ENCODE measurements at regions not wholly inside any gene's neighbourhood (a gene's known extent, or its start where the extent isn't known, plus 50 kb on each side); places are given as distances from the start of the nearest gene placed in this dataset.

GRCh38 chr5:145704724-145705123 is 130.4 kb downstream of the PRELID2 start:
- H3K4me3 Mint-ChIP-seq, result no peak overlapping the region
- Histone ChIP-seq H3K36me3 (ENCODE audit: insufficient read depth) (no peaks in the 10 kb centered on the region), H3K27ac (ENCODE audit: low read depth) (no peak overlapping the region), H3K4me2 (no peak overlapping the region), H4K20me1 (replicated peaks; ENCODE audit: insufficient read depth) (no peaks in the 10 kb centered on the region; the same call in 1 of the 2 replicates), H3K27me3 (ENCODE audit: insufficient read depth) (no peaks in the 10 kb centered on the region), H3K4me3 (no peak overlapping the region), H3K79me2 (replicated peaks; ENCODE audit: insufficient read depth) (no peaks in the 10 kb centered on the region), H3K9me2 (ENCODE audit: insufficient read depth) (no peaks in the 10 kb centered on the region), H3F3A (replicated peaks; ENCODE audit: low read depth) (no peaks in the 10 kb centered on the region), H3K4me1 (ENCODE audit: insufficient read depth) (no peaks in the 10 kb centered on the region), H2AFZ (no peak overlapping the region)
- H3K9me3 Mint-ChIP-seq, result no peaks in the 10 kb centered on the region
- ATAC-seq (no peak), DNase-seq (ENCODE audit: low spot score) (no peak)
- TF ChIP-seq STAT1 (IDR thresholded peaks at IDR 0.05; ENCODE audit: unreplicated experiment), result no peak
- no peak for TF ChIP-seq EZH2 (IDR thresholded peaks at IDR 0.05; ENCODE audit: low read depth, unreplicated experiment)
- no peak for TF ChIP-seq ZNF114 (CRISPR knock-in tag; IDR thresholded peaks at IDR 0.05)
- TF ChIP-seq CTCF (conservative IDR thresholded peaks at IDR 0.05; ENCODE audit: low read depth in 2 of 2), result no peak
- TF ChIP-seq, protein P1, sequence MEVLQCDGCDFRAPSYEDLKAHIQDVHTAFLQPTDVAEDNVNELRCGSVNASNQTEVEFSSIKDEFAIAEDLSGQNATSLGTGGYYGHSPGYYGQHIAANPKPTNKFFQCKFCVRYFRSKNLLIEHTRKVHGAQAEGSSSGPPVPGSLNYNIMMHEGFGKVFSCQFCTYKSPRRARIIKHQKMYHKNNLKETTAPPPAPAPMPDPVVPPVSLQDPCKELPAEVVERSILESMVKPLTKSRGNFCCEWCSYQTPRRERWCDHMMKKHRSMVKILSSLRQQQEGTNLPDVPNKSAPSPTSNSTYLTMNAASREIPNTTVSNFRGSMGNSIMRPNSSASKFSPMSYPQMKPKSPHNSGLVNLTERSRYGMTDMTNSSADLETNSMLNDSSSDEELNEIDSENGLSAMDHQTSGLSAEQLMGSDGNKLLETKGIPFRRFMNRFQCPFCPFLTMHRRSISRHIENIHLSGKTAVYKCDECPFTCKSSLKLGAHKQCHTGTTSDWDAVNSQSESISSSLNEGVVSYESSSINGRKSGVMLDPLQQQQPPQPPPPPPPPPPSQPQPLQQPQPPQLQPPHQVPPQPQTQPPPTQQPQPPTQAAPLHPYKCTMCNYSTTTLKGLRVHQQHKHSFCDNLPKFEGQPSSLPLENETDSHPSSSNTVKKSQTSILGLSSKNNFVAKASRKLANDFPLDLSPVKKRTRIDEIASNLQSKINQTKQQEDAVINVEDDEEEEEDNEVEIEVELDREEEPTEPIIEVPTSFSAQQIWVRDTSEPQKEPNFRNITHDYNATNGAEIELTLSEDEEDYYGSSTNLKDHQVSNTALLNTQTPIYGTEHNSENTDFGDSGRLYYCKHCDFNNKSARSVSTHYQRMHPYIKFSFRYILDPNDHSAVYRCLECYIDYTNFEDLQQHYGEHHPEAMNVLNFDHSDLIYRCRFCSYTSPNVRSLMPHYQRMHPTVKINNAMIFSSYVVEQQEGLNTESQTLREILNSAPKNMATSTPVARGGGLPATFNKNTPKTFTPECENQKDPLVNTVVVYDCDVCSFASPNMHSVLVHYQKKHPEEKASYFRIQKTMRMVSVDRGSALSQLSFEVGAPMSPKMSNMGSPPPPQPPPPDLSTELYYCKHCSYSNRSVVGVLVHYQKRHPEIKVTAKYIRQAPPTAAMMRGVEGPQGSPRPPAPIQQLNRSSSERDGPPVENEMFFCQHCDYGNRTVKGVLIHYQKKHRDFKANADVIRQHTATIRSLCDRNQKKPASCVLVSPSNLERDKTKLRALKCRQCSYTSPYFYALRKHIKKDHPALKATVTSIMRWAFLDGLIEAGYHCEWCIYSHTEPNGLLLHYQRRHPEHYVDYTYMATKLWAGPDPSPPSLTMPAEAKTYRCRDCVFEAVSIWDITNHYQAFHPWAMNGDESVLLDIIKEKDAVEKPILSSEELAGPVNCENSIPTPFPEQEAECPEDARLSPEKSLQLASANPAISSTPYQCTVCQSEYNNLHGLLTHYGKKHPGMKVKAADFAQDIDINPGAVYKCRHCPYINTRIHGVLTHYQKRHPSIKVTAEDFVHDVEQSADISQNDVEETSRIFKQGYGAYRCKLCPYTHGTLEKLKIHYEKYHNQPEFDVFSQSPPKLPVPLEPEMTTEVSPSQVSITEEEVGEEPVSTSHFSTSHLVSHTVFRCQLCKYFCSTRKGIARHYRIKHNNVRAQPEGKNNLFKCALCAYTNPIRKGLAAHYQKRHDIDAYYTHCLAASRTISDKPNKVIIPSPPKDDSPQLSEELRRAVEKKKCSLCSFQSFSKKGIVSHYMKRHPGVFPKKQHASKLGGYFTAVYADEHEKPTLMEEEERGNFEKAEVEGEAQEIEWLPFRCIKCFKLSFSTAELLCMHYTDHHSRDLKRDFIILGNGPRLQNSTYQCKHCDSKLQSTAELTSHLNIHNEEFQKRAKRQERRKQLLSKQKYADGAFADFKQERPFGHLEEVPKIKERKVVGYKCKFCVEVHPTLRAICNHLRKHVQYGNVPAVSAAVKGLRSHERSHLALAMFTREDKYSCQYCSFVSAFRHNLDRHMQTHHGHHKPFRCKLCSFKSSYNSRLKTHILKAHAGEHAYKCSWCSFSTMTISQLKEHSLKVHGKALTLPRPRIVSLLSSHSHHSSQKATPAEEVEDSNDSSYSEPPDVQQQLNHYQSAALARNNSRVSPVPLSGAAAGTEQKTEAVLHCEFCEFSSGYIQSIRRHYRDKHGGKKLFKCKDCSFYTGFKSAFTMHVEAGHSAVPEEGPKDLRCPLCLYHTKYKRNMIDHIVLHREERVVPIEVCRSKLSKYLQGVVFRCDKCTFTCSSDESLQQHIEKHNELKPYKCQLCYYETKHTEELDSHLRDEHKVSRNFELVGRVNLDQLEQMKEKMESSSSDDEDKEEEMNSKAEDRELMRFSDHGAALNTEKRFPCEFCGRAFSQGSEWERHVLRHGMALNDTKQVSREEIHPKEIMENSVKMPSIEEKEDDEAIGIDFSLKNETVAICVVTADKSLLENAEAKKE (CRISPR knock-in tag; IDR thresholded peaks at IDR 0.05), result no peak
- no peak for TF ChIP-seq ETS1 (IDR thresholded peaks at IDR 0.05)
- no peak for TF ChIP-seq REST (IDR thresholded peaks at IDR 0.05; ENCODE audit: unreplicated experiment)
- TF ChIP-seq ZNF331 (CRISPR knock-in tag; IDR thresholded peaks at IDR 0.05; ENCODE audit: low read depth), result no peak
- TF ChIP-seq POLR2AphosphoS5 (IDR thresholded peaks at IDR 0.05; ENCODE audit: low read depth), result no peak
- TF ChIP-seq EZH2phosphoT487 (IDR thresholded peaks at IDR 0.05; ENCODE audit: unreplicated experiment), result no peak
- no peak for TF ChIP-seq JUNB (IDR thresholded peaks at IDR 0.05; ENCODE audit: unreplicated experiment)
- TF ChIP-seq NANOG (IDR thresholded peaks at IDR 0.05; ENCODE audit: borderline replicate concordance), result no peak
- TF ChIP-seq CREB1 (CRISPR knock-in tag; IDR thresholded peaks at IDR 0.05; ENCODE audit: low read depth), result no peak
- H3K27me3 Mint-ChIP-seq (ENCODE audit: insufficient read depth, low read depth, poor library complexity), result no peaks in the 10 kb centered on the region
- no peaks in the 10 kb centered on the region for H3K4me1 Mint-ChIP-seq
- no peak overlapping the region for H3K27ac Mint-ChIP-seq
- no peaks in the 10 kb centered on the region for H3K36me3 Mint-ChIP-seq (ENCODE audit: low read depth)

Measured in GM23338 (cell line).